ENCODE measurements at regions not wholly inside any gene's neighbourhood (a gene's known extent, or its start where the extent isn't known, plus 50 kb on each side); places are given as distances from the start of the nearest gene placed in this dataset.

DNA sequence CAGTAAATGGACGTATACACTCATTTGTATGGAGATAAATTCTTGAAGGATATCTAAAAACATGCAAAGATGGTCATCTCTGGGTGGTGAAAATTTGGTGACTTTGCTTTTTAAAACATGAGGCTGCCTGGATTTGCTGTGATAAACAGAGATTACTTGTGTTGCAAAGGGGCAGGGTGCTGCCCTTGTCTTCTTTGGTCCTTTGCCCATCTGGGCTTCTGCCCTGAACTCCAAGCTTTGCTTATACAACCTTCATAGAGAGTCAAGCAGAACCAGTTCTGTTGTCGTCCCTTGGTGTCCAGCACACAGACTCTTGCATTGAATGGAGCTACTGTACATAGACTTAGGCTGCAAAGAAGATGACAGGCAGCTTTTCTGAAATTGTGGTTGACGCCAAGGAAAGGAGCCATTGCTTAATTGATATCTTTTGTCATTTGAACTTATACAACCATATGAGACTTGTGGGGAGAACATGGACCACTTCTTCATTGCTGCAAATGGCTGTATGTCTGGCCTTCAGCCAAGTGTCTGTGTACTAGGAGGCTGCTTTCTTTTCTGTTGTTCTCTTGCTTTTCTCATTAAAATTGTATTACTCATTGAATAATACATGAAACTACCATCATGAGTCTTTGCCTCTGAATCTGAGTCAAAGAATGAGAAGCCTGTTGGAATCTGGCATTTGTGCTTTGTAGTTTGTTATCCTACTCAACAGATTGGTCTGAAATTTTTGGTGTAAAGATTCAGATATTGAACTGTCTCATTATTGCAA is 152.5 kb downstream of the DMRT2 start:
- TF ChIP-seq EZH2 (IDR thresholded peaks at IDR 0.05; ENCODE audit: low read length) = no peak
- TF ChIP-seq, protein P1, sequence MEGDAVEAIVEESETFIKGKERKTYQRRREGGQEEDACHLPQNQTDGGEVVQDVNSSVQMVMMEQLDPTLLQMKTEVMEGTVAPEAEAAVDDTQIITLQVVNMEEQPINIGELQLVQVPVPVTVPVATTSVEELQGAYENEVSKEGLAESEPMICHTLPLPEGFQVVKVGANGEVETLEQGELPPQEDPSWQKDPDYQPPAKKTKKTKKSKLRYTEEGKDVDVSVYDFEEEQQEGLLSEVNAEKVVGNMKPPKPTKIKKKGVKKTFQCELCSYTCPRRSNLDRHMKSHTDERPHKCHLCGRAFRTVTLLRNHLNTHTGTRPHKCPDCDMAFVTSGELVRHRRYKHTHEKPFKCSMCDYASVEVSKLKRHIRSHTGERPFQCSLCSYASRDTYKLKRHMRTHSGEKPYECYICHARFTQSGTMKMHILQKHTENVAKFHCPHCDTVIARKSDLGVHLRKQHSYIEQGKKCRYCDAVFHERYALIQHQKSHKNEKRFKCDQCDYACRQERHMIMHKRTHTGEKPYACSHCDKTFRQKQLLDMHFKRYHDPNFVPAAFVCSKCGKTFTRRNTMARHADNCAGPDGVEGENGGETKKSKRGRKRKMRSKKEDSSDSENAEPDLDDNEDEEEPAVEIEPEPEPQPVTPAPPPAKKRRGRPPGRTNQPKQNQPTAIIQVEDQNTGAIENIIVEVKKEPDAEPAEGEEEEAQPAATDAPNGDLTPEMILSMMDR (optimal IDR thresholded peaks at IDR 0.05 in 1 of 3, IDR thresholded peaks at IDR 0.05 in 1 of 3, conservative IDR thresholded peaks at IDR 0.05 in 1 of 3; ENCODE audit: extremely low read depth in 1 of 3, insufficient read depth in 2 of 3, low read length in 3 of 3) = no peak
